H1 (cell line): ENCODE measurements at regions not wholly inside any gene's neighbourhood (a gene's known extent, or its start where the extent isn't known, plus 50 kb on each side); places are given as distances from the start of the nearest gene placed in this dataset.

Experiments
- EZH2 ChIP-seq: fragments of 200-600 bp; sonication (generic); IDR thresholded peaks from 2 replicates; pipeline ENCODE4 v1.7.1; 2012; ENCODE audit warnings: low read depth, mild to moderate bottlenecking, moderate library complexity, low read length, inconsistent platforms; ENCODE audit not compliant: severe bottlenecking
- HDAC2 ChIP-seq, 2 experiments: fragments of 300-600 bp in 1 of 2; sonication (generic) in 1 of 2; IDR thresholded peaks; 2 replicates each; pipeline ENCODE4 v1.6.1; 2011 to 2012; ENCODE audit warnings: low read depth in 2 of 2, low read length in 2 of 2, mild to moderate bottlenecking in 2 of 2, moderate library complexity in 2 of 2, borderline replicate concordance in 1 of 2, inconsistent platforms in 1 of 2
- KDM1A ChIP-seq: fragments of 200-600, 300-600 bp; sonication (generic); IDR thresholded peaks from 2 replicates; pipeline ENCODE4 v1.7.1; 2016; ENCODE audit warnings: mild to moderate bottlenecking, low read length, borderline replicate concordance
- TF ChIP-seq, protein P1 (sequence below): fragments of 300-600 bp; sonication (generic); IDR thresholded peaks from 2 replicates; pipeline ENCODE4 v1.7.1; 2012; ENCODE audit warnings: low read length, moderate library complexity, mild to moderate bottlenecking, inconsistent platforms; ENCODE audit not compliant: insufficient replicate concordance

DNA sequence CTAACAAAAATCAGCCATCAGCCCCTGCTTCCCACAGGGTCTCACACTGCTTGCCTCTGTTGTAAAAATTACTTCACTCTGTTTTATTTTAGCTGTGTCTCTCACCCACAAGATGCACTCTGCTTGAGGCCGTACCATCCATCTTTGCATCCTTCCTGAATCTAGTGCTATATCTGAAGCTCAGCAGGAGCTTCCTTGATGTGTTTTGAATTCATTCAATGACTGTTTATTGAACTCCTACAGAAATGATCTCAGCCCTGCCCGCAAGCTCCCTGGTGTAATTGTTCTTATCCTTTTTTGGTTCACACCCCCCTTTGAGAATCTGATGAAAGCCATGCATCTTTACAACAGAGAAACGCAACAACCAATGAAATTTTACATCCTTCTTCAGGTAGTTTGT, 310.2 kb upstream of the ZC3H12C start (continued):
- TF ChIP-seq EZH2, result no peak
- TF ChIP-seq, protein P1, sequence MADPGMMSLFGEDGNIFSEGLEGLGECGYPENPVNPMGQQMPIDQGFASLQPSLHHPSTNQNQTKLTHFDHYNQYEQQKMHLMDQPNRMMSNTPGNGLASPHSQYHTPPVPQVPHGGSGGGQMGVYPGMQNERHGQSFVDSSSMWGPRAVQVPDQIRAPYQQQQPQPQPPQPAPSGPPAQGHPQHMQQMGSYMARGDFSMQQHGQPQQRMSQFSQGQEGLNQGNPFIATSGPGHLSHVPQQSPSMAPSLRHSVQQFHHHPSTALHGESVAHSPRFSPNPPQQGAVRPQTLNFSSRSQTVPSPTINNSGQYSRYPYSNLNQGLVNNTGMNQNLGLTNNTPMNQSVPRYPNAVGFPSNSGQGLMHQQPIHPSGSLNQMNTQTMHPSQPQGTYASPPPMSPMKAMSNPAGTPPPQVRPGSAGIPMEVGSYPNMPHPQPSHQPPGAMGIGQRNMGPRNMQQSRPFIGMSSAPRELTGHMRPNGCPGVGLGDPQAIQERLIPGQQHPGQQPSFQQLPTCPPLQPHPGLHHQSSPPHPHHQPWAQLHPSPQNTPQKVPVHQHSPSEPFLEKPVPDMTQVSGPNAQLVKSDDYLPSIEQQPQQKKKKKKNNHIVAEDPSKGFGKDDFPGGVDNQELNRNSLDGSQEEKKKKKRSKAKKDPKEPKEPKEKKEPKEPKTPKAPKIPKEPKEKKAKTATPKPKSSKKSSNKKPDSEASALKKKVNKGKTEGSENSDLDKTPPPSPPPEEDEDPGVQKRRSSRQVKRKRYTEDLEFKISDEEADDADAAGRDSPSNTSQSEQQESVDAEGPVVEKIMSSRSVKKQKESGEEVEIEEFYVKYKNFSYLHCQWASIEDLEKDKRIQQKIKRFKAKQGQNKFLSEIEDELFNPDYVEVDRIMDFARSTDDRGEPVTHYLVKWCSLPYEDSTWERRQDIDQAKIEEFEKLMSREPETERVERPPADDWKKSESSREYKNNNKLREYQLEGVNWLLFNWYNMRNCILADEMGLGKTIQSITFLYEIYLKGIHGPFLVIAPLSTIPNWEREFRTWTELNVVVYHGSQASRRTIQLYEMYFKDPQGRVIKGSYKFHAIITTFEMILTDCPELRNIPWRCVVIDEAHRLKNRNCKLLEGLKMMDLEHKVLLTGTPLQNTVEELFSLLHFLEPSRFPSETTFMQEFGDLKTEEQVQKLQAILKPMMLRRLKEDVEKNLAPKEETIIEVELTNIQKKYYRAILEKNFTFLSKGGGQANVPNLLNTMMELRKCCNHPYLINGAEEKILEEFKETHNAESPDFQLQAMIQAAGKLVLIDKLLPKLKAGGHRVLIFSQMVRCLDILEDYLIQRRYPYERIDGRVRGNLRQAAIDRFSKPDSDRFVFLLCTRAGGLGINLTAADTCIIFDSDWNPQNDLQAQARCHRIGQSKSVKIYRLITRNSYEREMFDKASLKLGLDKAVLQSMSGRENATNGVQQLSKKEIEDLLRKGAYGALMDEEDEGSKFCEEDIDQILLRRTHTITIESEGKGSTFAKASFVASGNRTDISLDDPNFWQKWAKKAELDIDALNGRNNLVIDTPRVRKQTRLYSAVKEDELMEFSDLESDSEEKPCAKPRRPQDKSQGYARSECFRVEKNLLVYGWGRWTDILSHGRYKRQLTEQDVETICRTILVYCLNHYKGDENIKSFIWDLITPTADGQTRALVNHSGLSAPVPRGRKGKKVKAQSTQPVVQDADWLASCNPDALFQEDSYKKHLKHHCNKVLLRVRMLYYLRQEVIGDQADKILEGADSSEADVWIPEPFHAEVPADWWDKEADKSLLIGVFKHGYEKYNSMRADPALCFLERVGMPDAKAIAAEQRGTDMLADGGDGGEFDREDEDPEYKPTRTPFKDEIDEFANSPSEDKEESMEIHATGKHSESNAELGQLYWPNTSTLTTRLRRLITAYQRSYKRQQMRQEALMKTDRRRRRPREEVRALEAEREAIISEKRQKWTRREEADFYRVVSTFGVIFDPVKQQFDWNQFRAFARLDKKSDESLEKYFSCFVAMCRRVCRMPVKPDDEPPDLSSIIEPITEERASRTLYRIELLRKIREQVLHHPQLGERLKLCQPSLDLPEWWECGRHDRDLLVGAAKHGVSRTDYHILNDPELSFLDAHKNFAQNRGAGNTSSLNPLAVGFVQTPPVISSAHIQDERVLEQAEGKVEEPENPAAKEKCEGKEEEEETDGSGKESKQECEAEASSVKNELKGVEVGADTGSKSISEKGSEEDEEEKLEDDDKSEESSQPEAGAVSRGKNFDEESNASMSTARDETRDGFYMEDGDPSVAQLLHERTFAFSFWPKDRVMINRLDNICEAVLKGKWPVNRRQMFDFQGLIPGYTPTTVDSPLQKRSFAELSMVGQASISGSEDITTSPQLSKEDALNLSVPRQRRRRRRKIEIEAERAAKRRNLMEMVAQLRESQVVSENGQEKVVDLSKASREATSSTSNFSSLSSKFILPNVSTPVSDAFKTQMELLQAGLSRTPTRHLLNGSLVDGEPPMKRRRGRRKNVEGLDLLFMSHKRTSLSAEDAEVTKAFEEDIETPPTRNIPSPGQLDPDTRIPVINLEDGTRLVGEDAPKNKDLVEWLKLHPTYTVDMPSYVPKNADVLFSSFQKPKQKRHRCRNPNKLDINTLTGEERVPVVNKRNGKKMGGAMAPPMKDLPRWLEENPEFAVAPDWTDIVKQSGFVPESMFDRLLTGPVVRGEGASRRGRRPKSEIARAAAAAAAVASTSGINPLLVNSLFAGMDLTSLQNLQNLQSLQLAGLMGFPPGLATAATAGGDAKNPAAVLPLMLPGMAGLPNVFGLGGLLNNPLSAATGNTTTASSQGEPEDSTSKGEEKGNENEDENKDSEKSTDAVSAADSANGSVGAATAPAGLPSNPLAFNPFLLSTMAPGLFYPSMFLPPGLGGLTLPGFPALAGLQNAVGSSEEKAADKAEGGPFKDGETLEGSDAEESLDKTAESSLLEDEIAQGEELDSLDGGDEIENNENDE, result no peak
- no peak for TF ChIP-seq HDAC2 (IDR thresholded peaks at IDR 0.05; ENCODE audit: borderline replicate concordance in 1 of 2, low read depth in 2 of 2, low read length in 2 of 2)
- TF ChIP-seq KDM1A, result no peak
